Activated T-cell treated with anti-CD3 and anti-CD28 coated beads, Interleukin-2, amount 50 U/mL, for 24 hours (primary cell): ENCODE measurements at regions not wholly inside any gene's neighbourhood (a gene's known extent, or its start where the extent isn't known, plus 50 kb on each side); places are given as distances from the start of the nearest gene placed in this dataset.

ENCODE experiments used
- DNase-seq: peaks from one replicate; pipeline ENCODE4 v3.0.0-alpha.2; 2020
- H3K27ac Mint-ChIP-seq: 2 replicates; pipeline ENCODE4 v1.8.0; 2020; ENCODE audit warnings: mild to moderate bottlenecking, mixed read lengths
- H3K27me3 Mint-ChIP-seq: 2 replicates; pipeline ENCODE4 v1.8.0; 2020; ENCODE audit warnings: mixed read lengths
- H3K36me3 Mint-ChIP-seq: 2 replicates; pipeline ENCODE4 v1.8.0; 2020; ENCODE audit warnings: low read depth, mixed read lengths
- H3K4me1 Mint-ChIP-seq: 2 replicates; pipeline ENCODE4 v1.8.0; 2020; ENCODE audit warnings: low read depth, mixed read lengths
- H3K4me3 Mint-ChIP-seq: 2 replicates; pipeline ENCODE4 v1.8.0; 2020; ENCODE audit warnings: mild to moderate bottlenecking, moderate library complexity, mixed read lengths
- H3K9me3 Mint-ChIP-seq: 2 replicates; pipeline ENCODE4 v1.8.0; 2020; ENCODE audit warnings: mixed read lengths

DNA sequence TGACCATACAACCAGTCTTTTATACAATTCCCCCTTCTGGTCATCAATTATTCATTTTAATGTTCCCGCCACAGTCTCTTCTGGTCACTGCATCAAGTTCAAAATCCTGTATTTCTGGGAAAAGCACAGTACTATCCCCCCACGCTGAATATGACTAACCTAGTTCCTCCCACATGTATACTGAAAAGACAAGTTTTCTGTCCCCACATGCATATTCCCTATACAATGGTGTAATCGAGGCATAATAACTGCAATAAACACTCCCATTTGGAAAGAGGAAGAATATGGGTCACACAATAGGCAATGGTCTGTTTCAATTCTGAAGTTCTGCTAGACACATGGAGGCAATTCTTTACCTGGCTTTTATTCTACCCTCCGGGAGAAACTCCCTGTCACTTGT lies 344.9 kb downstream of the EFNA5 start:
- Mint-ChIP-seq H3K36me3 (no peaks in the 10 kb centered on the region), H3K9me3 (no peaks in the 10 kb centered on the region), H3K4me1 (no peaks in the 10 kb centered on the region), H3K27ac (no peak overlapping the region), H3K4me3 (no peak overlapping the region), H3K27me3 (peaks cover 3% of the 10 kb centered on the region)
- DNase-seq = no peak

DNA sequence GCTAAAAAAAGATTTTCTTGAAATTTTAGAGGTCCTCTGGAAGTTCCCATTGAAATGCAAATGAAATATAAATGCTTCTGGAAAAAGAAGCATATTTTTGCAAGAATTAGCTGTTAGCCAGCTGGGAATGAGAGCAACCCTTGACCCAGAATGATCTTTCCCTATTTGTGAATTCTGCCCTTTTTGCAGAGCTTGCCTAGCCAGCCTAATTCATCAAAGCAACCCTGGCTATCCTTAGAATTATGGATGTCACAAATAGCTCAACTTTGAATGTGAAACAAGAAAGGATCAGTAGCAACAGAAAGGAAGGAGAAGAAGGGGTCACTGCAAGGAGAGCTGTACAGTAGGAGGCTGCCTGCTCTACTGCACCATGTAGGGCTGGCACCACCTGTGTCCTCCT lies 345.9 kb downstream of the EFNA5 start:
- DNase-seq = no peak
- Mint-ChIP-seq H3K36me3 (no peaks in the 10 kb centered on the region), H3K27ac (no peak overlapping the region), H3K4me3 (no peak overlapping the region), H3K4me1 (no peaks in the 10 kb centered on the region), H3K9me3 (no peaks in the 10 kb centered on the region), H3K27me3 (peaks cover 3% of the 10 kb centered on the region)

DNA sequence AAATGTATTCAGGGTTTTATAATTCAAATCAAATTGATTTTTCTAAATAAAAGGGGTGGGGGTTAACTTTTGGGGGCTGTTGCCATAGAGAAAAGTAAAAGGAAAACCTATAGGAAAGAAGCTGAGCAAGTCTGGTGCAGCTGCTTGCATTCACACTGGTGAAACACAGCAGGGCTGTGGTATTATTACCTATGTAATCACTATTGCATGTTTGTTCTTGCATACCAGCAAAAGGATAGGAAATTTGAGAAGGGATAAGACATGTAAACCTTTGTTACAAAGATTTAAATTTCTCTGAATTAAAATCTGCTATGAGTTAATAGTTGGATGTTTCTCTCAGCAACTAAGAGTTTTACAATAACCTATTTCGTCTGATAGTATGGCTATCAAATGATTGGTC lies 346.7 kb downstream of the EFNA5 start:
- no peaks in the 10 kb centered on the region for H3K4me1 Mint-ChIP-seq
- H3K27ac Mint-ChIP-seq = no peak overlapping the region
- DNase-seq = no peak
- no peak overlapping the region for H3K4me3 Mint-ChIP-seq
- no peaks in the 10 kb centered on the region for H3K9me3 Mint-ChIP-seq
- H3K27me3 Mint-ChIP-seq = peaks cover 3% of the 10 kb centered on the region
- H3K36me3 Mint-ChIP-seq = no peaks in the 10 kb centered on the region

DNA sequence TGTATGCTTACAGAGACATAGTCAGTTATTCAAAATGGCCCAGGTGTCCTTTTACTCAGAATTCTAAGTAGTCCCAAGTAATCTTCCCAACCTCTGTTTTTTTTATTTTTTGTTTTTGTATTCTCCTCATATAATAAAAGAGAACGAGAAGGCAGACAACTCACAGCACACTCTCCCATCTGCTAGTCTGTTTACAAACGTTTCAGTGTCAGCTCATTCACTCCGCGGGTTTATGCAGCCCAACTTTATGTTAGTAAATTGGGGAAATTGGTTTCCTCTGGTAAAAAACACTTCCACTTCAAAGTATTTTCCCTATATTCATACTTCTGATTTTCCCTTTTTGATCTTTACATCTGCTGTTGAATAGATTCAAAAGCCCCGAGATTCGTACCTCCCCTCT lies 347.2 kb downstream of the EFNA5 start:
- H3K9me3 Mint-ChIP-seq = no peaks in the 10 kb centered on the region
- DNase-seq = no peak
- no peak overlapping the region for H3K4me3 Mint-ChIP-seq
- no peaks in the 10 kb centered on the region for H3K36me3 Mint-ChIP-seq
- H3K4me1 Mint-ChIP-seq = no peaks in the 10 kb centered on the region
- no peak overlapping the region for H3K27ac Mint-ChIP-seq
- peaks cover 3% of the 10 kb centered on the region for H3K27me3 Mint-ChIP-seq

DNA sequence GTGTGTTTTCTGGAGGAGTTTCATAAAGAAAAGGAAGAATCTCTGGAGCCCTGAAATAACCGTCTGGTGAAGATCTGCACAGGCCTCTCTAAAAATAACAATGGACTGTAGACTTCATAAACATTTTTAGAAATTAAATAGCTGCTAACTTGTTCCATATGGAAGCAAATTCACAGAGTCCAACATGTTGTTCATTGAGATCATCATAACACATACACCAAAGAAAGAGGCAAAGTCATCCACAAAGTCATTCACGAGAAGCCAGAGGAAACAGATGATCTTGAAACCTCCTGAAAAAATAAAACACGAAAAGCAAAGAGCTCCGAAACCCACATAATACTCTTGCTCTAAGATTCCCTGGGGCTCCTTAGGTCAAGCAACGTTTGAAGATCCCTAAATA lies 347.8 kb downstream of the EFNA5 start:
- no peaks in the 10 kb centered on the region for H3K36me3 Mint-ChIP-seq
- H3K4me3 Mint-ChIP-seq = no peak overlapping the region
- no peaks in the 10 kb centered on the region for H3K9me3 Mint-ChIP-seq
- H3K27ac Mint-ChIP-seq = no peak overlapping the region
- H3K27me3 Mint-ChIP-seq = peaks cover 3% of the 10 kb centered on the region
- no peak for DNase-seq
- no peaks in the 10 kb centered on the region for H3K4me1 Mint-ChIP-seq

DNA sequence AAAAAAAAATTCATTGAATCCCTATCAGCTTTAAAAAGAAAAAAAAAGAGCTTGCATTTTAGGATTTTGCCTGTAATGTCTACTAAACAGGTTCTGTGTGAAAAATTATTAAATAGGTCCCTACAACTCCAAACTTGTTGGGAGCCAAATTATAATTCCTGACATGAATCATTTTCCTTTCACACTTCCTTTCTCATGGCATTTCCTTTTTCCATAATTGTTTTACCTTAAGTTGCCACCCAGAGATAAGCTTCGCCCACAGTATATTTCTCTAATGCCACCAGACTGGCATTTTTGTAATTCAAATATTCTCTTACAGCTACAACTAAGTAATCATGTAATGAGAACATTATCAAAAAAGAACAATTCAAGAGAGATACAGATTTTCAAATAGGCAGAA lies 348.8 kb downstream of the EFNA5 start:
- H3K27me3 Mint-ChIP-seq = peaks cover 3% of the 10 kb centered on the region
- no peaks in the 10 kb centered on the region for H3K4me1 Mint-ChIP-seq
- no peak overlapping the region for H3K4me3 Mint-ChIP-seq
- no peaks in the 10 kb centered on the region for H3K9me3 Mint-ChIP-seq
- no peak for DNase-seq
- H3K36me3 Mint-ChIP-seq = no peaks in the 10 kb centered on the region
- H3K27ac Mint-ChIP-seq = no peak overlapping the region

DNA sequence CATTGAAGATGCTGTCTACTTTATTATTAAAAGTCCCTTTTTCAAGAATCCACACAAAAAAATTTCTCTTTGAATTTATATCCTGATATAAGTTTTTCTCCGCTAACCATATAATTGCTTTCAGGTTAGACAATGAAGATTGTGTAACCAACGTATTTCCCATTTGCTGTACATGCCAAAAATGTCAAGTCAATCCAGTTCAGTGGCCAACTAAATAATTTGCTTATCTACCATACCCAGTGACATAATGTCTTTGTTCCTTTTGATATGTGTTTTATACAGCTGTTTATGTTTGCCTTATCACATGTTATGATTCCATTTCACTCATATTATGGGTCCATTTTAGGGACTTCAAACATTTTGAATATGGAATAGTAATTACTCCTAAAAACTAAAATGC lies 349.9 kb downstream of the EFNA5 start:
- H3K36me3 Mint-ChIP-seq = no peaks in the 10 kb centered on the region
- H3K27ac Mint-ChIP-seq = no peak overlapping the region
- no peaks in the 10 kb centered on the region for H3K4me1 Mint-ChIP-seq
- H3K27me3 Mint-ChIP-seq = peaks cover 3% of the 10 kb centered on the region
- no peak overlapping the region for H3K4me3 Mint-ChIP-seq
- H3K9me3 Mint-ChIP-seq = no peaks in the 10 kb centered on the region
- no peak for DNase-seq

DNA sequence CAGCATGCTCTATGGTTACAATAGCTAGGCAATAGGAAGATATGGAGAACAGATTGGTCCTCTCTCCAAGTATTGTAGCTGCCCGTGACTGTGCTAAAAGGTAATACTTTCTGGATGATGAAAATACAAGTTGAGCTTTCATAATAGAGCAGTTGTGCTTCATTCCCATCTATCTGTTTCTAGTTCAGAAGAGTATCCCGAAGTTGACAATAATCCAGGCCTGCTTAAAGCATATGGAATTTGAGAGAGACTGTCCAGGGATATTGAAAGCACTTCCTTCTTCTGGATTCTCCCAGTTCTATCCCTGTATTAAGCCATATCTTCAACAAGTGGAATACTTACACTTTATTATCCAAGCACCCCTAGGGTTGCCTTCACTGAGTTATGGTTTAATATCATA lies 350.4 kb downstream of the EFNA5 start:
- no peak overlapping the region for H3K4me3 Mint-ChIP-seq
- H3K4me1 Mint-ChIP-seq = no peaks in the 10 kb centered on the region
- no peaks in the 10 kb centered on the region for H3K36me3 Mint-ChIP-seq
- H3K9me3 Mint-ChIP-seq = no peaks in the 10 kb centered on the region
- no peaks in the 10 kb centered on the region for H3K27me3 Mint-ChIP-seq
- DNase-seq = no peak
- no peak overlapping the region for H3K27ac Mint-ChIP-seq

DNA sequence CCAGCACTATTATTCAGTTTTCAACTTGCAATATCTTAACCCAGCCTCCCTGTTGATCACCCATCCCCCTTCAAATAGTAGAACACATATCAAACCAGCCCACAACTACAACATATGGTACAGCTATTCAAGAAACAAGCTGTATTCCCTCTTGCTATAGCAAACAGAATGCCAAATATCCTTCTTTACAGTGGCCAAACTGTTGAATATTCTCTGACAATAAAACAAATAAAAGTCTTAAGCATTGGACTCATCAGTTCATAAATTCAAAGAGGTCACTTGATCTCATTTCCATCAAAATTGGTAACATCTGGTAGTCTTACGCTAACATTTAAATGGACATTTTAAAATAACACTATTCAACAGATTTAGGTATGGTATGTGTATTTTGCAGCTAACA lies 350.8 kb downstream of the EFNA5 start:
- no peak for DNase-seq
- Mint-ChIP-seq H3K27me3 (no peaks in the 10 kb centered on the region), H3K4me1 (no peaks in the 10 kb centered on the region), H3K4me3 (no peak overlapping the region), H3K27ac (no peak overlapping the region), H3K9me3 (no peaks in the 10 kb centered on the region), H3K36me3 (no peaks in the 10 kb centered on the region)

DNA sequence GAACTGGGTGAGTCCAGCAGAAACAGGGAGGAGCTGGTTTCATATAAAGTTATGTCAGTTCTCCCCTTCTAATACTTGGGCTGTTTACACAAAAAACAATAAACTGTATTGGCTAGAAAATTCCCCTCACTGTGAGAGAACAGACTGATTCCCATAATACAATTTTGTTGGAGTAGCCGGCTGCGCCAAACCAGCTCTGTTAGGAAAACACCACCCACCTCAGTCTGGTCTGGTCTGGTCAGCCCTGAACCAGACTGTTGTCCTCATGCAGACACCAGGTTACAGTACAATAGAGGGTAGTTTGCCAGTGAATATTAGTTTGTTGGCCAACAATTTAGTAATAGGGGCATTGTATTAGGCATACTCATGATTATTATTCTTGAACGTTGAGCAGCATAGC lies 356.4 kb downstream of the EFNA5 start:
- H3K27me3 Mint-ChIP-seq = no peaks in the 10 kb centered on the region
- H3K4me3 Mint-ChIP-seq = no peak overlapping the region
- H3K9me3 Mint-ChIP-seq = peaks cover 1% of the 10 kb centered on the region

DNA sequence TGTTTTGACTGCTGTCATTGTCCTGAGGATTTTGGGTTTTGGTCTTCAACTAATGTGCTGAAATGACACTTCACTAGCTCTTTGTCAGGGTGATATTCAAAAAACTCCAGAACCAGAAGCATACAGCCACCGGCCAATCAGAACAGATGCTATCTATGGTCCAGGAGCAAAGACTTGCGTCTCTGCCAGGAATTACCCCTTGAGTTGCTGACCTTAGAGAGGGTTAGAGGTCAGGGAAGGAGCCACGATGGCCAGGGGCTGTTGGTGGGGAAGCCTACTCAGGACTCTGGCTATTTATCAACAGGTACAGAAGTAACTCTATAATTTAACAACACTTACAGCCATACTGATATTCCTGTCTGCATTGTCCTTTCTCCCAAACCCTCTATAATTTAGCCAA lies 356.8 kb downstream of the EFNA5 start:
- no peaks in the 10 kb centered on the region for H3K4me1 Mint-ChIP-seq
- H3K27ac Mint-ChIP-seq = no peak overlapping the region
- no peak for DNase-seq
- peaks cover 1% of the 10 kb centered on the region for H3K9me3 Mint-ChIP-seq
- no peaks in the 10 kb centered on the region for H3K36me3 Mint-ChIP-seq
- no peak overlapping the region for H3K4me3 Mint-ChIP-seq
- no peaks in the 10 kb centered on the region for H3K27me3 Mint-ChIP-seq

More for the DNA sequence above, 356.4 kb downstream of the EFNA5 start:
- Mint-ChIP-seq H3K4me1 (no peaks in the 10 kb centered on the region), H3K27ac (no peak overlapping the region), H3K36me3 (no peaks in the 10 kb centered on the region)
- no peak for DNase-seq

DNA sequence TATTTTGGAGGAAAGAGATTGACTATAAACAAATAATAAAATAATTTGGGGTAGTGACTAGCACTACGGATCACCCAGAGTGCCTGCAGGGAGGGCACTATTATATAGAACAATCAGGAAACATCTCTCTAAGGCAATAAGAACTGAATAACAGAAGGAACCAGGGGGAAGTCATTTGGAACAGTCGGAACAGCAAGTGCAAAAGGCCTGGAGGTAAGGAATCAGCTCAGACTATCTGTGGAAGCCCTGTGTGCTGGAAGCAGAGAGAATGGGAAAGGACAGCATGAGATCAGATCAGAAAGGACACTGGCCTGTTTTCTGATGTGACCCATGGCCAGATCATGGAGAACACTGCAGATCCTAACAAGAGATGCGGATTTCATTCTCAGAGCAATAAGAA lies 357.6 kb downstream of the EFNA5 start:
- no peaks in the 10 kb centered on the region for H3K27me3 Mint-ChIP-seq
- H3K9me3 Mint-ChIP-seq = peaks cover 1% of the 10 kb centered on the region
- H3K36me3 Mint-ChIP-seq = no peaks in the 10 kb centered on the region
- no peaks in the 10 kb centered on the region for H3K4me1 Mint-ChIP-seq
- no peak overlapping the region for H3K4me3 Mint-ChIP-seq
- no peak for DNase-seq
- no peak overlapping the region for H3K27ac Mint-ChIP-seq

DNA sequence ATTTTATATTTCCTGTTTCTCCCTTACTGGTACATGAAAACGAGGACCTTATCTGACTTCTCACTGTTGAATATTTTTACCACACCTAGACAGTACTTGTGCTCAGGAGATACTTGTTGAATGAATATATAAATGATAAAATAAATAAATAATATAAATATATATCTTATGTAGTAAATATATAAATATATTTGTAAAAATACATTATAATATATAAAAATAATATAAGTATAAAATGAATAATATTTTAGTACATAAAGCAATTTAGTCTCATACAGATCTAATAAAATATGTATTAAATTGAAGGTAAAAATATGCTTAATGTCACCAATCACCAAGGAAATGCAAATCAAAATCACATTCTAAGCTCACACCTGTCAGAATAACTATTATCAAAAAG lies 360.6 kb downstream of the EFNA5 start:
- DNase-seq = no peak
- Mint-ChIP-seq H3K9me3 (peaks cover 1% of the 10 kb centered on the region), H3K4me3 (no peak overlapping the region), H3K27me3 (peaks cover 2% of the 10 kb centered on the region), H3K27ac (no peak overlapping the region), H3K36me3 (no peaks in the 10 kb centered on the region), H3K4me1 (no peaks in the 10 kb centered on the region)

DNA sequence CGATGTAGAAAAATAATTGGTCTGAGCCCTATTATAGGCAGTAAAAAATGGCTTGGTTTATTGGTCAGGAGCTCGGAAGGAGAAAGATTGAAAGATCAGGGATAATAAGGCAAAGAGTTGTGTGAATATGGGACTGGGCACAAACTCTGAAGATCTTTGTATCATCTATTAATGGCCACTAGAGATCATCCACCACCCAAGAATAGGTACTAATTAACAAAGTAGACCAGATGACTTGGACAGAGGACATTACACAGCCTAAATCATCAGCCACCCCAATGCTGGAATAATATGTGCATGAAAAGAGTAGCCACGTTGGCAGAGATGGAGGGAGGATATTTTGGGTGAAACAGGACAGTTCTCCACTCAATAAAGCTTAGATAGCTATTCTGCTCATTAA lies 364.1 kb downstream of the EFNA5 start:
- Mint-ChIP-seq H3K36me3 (no peaks in the 10 kb centered on the region), H3K27ac (no peak overlapping the region), H3K27me3 (peaks cover 2% of the 10 kb centered on the region), H3K4me1 (no peaks in the 10 kb centered on the region), H3K9me3 (no peaks in the 10 kb centered on the region), H3K4me3 (no peak overlapping the region)
- DNase-seq = no peak

DNA sequence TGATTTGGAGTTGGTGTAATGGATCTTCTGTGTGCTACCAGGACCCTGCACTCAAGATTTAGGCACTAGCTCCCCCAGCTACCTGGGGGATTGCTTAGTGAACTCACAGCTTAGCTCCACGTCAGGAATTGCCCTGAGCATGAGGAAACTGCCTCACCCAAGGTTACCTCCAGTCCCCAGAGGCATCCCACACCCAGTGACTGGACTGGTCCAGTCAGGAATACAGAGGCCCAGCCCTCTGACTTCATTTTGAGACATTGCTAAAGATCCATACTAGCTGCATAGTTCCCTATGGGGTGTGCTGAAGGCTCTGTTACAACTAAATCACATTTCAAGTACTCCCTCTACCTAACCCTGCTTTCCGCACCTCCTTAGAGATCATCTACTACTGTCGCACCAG lies 364.7 kb downstream of the EFNA5 start:
- Mint-ChIP-seq H3K27ac (no peak overlapping the region), H3K27me3 (peaks cover 2% of the 10 kb centered on the region), H3K36me3 (no peaks in the 10 kb centered on the region), H3K4me1 (no peaks in the 10 kb centered on the region), H3K4me3 (no peak overlapping the region), H3K9me3 (no peaks in the 10 kb centered on the region)
- no peak for DNase-seq

DNA sequence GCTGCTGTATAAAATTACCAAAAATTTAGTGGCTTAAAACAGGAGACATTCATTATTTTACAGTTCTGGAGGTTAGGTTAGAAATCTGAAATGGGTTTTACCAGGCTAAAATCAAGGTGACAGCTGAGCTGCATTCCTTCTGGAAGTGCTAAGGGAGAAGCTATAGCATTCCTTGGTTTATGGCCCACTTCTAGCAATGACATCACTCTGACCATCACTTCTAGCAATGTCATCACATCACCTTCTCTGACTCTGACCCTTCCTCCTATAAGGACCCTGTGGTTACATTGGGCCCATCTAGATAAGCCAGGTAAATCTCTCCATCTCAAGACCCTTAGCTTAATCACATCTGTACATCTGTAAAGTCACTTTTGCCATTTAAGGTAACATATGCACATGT lies 366.1 kb downstream of the EFNA5 start:
- no peaks in the 10 kb centered on the region for H3K9me3 Mint-ChIP-seq
- peaks cover 5% of the 10 kb centered on the region for H3K27me3 Mint-ChIP-seq
- no peak overlapping the region for H3K27ac Mint-ChIP-seq
- no peaks in the 10 kb centered on the region for H3K36me3 Mint-ChIP-seq
- no peak for DNase-seq
- H3K4me3 Mint-ChIP-seq = no peak overlapping the region
- H3K4me1 Mint-ChIP-seq = no peaks in the 10 kb centered on the region
